Endometrium (tissue), 2 donors: ENCODE measurements at regions not wholly inside any gene's neighbourhood (a gene's known extent, or its start where the extent isn't known, plus 50 kb on each side); places are given as distances from the start of the nearest gene placed in this dataset.
"Not testable (repeated sequence)": the region's sequence is repeated elsewhere in the genome, so short reads cannot be mapped to it uniquely, and the experiment has no call there.

Experiments
- FAIRE-seq: peaks from 2 replicates; lab custom pipeline; 2012; peaks lifted over from hg19 to GRCh38; lab: Jason Lieb, UNC
- donor health status: control.
- donor health status: control.

DNA sequence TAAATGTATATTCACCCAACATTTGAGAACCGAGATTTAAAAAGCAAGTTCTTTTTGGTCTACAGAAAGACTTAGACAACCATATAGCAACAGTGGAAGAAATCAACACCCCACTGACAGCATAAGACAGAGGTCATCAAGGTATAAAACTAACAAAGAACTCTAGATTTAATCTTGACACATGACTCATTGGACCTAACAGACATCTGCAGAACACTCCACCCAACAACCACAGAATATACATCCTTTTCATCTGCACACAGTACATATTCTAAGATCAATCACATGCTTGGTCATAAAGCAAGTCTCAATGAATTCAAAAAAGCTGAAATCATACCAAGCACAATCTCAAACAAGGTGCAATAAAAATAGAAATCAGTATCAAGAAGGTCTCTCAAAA is 65.8 kb downstream of the SPIN4 start:
- FAIRE-seq: no peak

DNA sequence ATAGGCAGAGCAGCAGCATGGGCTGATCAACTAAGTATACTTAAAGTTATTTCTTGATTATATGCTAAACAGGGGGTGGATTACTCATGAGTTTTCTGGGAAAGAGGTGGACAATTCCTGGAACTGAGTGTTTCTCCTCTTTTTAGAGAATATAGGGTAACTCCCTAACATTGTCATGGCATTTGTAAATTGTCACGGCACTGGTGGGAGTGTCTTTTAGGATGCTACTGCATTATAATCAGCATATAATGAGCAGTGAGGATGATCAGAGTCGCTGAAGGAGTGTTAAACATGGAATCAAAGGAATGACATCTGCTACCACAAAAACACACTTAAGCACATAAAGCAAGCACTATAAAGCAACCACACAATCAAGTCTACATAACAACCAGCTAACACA is 66.5 kb downstream of the SPIN4 start:
- FAIRE-seq: no peak

DNA sequence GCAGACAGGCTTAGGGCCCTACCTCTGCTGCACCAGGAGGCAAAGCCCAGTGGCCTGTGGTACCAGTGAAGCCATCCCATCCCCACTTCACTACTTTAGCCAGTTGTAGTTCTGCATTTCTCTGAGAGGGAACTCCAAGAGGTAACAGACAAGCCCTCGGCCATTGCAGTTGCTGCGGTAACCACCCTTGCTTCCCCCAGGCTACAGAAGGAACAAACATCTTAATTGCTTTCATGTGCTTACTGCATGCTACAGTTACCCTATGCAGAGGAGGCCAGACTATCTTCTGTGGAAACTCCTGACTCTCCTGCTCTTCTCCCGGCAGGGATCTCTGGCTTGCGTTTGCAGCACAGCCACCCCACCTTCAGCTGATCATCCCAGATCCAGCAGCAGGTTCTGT is 67.8 kb downstream of the SPIN4 start:
- no peak for FAIRE-seq

DNA sequence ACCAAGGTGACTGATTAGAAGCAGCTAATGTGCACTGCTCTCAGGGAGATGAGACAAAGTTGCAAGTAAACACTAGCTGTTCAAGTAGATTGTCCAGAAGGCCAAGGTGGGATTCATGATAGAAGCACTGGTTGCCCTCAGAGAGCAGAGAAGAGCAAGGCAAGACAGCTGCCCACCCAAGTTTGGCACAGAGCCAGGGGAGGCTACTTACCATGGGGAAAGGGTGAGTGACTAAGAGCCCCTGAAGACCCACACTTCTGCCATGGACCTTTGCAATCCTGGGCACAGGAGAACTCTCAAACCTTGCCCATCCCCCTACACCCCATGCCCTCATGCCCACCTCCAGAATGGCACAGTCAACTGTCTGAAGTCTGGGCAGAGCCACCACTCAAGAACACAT is 68.3 kb downstream of the SPIN4 start:
- FAIRE-seq: no peak

DNA sequence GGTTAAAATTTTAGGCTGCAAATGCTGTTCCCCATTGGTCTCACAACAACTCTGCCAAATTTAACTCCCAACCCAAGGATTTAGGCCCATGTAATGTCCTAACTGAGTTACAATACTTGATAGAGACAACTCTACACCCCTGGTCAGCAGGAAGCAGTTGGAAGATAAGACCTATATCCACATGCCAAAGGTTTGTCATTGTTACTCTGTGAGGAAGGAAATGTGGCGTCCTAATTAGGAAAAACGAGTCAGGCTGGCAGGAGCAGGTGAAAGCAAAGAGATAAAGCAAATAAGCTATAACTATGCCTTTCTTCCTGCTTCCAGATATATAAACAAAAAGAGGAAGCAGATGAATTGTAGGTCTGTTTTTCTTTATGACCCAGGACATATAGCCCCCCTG is 69.1 kb downstream of the SPIN4 start:
- FAIRE-seq: no peak

DNA sequence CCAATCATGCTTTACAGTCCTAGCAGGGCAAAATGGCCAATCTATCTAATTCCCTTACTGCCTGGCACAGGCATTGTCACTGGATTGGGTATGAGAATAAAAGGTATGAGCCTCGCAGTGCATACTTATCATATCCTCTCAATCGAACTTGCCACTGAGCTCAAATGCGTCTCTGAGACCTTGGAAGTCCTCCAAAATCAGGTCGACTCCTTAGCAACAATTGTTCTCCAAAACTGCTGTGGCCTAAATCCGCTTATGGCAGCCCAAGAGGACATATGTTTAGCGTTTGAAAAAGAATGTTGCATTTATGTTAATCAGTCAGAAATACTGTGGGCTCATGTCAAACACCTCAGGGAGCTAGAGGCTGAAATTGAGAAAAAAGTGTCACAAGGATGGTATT is 69.7 kb downstream of the SPIN4 start:
- FAIRE-seq: no peak

DNA sequence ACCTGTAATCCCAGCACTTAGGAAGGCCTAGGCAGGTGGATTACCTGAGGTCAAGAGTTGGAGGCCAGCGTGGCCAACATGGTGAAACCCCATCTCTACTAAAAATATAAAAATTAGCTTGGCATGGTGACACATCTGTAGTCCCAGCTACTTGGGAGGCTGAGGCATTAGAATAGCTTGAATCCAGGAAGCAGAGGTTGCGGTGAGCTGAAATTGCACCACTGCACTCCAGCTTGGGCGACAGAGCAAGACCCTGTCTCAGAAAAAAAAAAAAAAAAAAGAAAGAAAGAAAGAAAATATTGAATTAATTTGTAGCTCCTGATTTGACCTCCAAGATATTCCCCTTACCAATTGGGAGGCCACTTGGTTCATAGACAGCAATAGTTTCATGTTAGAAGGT is 73.7 kb downstream of the SPIN4 start:
- not testable (repeated sequence) for FAIRE-seq

DNA sequence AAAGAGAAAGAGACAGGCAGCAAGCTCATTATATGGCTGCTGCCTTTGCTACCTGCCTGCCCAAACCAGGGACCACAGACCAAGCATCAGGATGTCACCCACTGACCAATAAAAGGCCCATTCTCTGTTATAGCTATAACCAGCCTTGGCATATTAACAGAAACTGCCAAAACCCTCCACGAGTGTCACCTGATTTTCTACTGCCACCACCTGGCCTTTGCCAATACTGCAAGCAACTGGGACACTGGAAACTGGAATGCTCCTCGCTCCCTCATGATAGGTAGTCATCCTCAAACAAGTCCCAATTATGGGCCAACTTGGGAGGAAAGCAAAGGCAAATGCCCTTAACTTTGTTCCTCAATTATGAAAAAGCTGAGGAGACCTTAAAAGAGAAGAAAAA is 76.0 kb downstream of the SPIN4 start:
- no peak for FAIRE-seq

DNA sequence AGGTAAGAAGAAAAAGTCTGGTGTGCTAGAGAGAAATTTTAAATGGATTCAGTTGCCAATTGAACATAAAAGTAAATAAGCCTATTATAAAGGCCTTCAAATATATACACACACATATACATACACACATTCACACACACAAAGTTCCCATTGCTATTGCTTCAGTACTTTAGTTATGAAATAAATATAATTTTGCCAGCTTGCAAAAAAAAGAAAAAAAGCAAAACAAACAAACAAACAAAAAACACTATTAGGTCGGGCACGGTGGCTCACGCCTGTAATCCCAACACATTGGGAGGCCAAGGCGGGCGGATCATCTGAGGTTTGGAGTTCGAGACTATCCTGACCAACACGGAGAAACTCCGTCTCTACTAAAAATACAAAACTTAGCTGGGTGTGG is 80.3 kb downstream of the SPIN4 start:
- no peak for FAIRE-seq

DNA sequence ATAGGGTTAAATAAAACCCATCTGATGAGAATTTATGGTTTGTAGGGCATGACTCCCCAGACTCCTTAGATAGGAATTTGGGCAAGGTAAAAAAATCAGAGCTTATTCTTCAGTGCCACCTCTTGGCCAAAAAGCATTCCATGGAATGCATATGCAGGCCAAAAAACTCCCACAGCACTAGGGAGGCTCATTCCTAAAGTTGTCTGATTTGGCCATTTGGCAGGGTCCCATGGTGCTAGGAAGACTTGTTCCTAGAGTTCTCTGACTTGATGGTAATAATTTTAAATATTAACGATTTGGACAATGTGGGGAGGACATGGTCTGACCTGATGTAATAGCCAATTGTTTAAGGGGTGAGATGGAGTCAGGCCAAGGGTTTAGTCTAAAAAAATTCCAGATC is 93.0 kb downstream of the SPIN4 start:
- no peak for FAIRE-seq

DNA sequence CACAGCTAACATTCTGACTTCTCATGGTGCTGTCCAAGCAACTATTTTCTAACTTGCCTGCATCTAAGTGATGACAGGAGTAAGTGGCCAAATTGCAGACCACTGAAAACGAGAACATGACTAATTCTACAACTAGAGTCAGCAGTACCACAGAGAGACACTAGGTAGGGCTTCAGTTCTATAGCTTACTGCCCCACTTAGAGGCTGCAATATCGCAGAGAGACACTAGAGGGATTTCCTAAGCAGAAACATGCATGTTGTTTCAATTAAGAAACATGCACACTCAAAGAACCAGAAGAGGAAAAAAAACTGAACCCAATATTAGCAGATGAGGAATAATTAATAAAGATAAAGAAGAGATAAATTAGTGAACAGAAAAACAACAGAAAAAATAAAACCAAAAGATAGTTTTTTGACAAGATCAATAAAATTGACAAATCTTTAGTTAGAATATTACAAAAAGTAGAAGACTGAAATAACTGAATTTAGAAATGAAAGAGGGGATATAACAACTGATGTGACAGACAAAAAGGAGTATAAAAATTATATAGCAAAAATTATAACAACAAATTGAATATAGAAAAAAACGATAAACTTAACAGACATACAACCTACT is 100.8 kb downstream of the SPIN4 start:
- FAIRE-seq: peak; percentile 89

DNA sequence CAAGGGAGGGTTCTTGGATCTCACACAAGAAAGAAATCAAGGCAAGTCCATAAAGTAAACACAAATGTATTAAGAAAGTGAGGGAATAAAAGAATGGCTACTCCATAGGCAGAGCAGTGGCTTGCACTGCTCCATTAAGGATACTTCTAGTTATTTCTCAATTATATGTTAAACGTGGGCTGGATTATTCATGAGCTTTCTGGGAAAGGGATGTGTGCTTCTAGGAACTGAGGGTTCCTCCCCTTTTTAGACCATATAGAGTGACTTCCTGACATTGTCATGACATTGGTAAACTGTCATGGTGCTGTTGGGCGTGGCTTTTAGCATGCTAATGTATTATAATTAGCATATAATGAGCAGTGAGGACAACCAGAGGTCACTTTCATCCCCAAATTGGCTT is 108.4 kb downstream of the SPIN4 start:
- FAIRE-seq: not testable (repeated sequence)

DNA sequence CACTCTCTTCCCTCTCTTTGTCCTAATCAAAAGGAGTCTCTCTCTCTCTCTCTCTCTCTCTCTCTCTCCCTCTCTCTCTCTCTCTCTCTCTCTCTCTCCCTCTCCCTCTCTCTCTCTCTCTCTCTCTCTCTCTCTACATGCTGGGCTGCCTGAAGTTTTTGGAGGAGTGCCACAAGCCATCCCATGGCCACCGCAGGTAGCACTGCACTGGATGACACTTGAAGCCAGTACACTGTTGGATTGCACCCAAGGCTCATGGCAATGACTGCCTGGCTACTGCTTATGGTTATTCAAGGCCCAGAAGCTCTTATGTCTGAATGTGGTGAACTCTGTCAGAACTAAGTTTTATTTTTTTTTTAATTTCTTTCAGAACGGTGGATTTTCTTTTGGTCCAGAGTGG is 115.2 kb downstream of the SPIN4 start:
- not testable (repeated sequence) for FAIRE-seq

DNA sequence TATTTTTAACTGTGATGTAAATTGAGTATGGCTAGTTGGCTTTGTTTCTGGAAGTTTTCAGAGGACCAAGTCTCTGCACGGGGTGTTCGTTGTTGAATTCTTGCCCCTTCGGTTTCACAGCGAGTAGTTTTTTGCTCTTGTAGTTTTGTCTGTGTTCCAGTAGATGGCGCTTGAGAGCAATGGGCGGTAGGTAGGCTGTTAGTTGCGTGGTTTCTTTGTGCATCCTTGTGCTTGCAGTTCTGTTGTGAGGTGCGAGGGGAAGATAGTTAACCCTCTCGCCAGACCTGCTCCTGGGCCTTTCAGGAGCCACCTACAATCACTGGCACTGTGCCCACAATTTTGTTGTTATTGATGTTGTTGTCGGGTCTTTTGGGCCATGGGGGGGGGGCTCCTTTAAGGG is 118.1 kb downstream of the SPIN4 start:
- FAIRE-seq: not testable (repeated sequence)

DNA sequence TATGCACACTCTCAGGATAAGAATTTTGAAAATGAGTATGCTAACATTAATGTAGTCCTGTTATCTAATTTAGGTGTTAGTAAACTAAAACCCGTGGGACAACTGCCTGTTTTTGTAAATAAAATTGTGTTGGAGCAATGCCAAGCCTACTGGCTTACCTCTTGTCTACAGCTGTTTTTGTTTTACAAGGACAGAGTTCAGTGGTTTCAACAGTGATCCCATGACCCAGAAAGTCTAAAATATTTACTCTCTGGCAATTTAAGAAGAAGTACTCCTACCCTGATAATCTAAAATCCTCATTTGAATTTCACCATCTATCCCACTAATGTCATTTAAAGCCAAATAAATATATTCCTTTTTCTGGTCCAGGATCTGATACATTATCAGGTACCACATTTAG is 132.9 kb downstream of the SPIN4 start:
- not testable (repeated sequence) for FAIRE-seq

DNA sequence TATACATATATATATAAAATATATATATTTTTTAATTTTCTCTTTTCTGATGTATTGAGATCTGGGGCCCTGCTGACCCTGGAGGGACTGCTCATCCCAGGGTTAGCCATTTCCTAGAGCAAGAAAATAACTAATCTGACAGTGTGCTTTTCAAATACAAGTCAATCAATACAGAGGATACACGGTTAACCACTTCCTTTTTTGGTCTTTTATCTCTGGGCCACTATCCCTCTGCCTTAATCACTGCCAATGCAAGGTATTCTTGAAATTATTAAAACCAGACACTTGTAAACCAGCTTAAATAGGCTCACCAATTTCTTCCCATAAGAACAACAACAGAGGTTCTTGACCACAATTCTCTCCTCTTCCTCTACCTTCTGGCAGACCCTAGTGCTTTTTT is 133.6 kb downstream of the SPIN4 start:
- FAIRE-seq: not testable (repeated sequence)

DNA sequence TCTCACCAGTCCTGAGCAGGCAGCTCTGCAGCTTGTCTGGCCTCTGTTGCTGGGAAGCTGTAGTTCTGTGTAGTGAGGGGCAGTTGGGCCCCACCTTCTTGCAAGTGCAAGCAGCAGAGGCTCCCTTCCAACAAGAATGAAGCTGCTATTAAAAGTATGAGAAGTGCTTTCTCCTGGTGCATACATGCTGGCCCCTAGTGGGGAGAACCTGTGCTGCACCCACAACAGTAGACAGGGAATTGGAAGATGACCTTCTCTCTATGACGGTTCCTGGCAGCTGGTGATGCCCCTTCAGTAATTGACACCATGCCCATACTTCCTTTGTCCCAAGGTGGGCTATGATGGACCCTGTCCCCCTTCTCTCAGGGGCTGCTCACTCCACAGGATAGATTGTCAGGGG is 141.5 kb downstream of the SPIN4 start:
- not testable (repeated sequence) for FAIRE-seq

DNA sequence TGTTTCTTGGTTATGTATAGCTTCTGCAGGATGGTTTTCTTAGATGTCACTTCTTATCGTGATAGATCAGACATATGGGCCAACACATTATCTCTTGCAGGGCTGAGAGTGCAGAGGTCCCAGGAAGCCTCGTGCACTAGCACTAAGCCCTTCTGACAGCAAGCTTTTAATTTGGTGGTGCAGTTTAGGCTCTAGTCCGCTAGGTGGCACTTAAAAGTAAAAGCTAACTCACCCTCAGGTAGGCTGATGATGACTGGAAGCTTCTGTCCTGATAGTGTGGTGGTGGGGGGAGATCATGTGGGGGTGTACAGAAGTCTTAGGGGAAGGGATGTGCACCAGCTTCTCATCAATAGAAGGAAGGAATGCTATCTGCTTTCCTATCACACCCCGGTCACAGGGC is 142.0 kb downstream of the SPIN4 start:
- not testable (repeated sequence) for FAIRE-seq

DNA sequence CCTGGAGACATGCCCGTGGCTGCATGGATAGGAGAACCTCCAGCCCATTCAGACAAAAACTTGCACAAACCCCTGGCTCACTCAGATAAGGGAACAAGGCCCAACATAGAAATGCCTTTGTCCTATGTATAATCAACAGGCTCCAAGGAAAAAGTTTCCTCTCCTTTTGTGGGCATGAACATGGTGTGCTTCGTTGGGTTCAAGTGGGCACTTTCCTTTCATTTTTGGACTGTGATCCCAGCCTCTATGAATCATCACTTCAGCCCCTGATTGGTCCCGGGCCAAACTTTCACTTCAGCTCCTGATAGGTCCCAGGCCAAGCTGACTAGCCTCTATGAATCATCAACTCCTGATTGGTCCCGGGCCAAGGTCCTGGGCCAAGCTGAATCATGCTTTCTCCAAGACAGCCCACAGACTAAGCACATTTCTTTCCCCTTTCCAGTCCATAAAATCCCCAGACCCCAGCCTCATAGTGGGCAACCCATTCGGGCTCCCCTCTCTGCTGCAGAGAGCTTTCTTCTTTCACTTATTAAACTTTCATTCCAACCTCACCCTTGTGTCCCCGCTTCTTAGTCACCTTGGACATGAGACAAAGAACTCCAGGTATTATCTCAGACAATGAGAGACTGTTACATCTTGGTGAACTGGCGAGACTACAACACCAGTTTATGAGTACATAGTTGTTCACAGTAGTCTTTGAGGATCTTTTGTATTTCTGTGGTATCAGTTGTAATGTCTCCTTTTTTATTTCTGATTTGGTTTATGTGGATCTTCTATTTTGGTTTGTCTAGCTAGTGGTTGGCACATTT is 146.7 kb downstream of the SPIN4 start:
- FAIRE-seq: not testable (repeated sequence)

DNA sequence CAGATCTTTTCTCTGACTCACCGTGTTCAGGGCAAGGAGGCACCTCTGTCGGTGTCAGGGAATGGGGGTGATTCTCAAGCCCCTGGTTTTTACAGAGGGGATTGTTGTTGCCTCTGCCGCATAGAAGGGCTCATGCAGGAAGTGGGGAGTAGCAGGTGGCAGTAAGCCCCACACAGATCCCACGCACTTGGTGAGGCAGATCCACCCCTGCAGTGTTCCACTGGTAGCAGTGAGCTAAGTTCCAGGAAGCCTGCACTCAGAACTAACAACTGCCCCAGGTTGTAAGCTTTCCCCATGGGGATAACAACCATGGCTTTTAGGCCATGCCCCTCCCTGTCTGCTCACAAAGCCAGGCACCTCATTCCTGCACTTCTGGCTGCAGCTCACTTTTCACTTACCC is 149.1 kb downstream of the SPIN4 start:
- FAIRE-seq: not testable (repeated sequence)

DNA sequence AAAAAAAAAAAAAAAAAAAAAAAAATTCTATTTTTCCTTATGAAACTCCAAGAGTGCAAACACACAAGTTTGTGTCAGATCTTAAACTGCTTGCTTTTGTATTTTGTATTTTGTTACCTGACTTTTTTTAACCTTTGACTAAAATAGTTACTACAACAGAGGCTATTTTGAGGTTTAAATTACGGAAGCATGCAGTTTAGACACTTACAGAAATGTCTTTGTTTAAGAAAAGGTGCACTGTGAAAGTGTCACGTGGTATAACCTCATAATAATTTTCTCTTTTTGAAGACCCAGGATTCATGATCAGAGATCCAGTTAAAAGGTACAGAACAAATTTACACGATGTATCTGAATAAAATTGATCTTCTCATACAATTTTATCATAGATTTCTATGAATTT is 152.4 kb downstream of the SPIN4 start:
- FAIRE-seq: not testable (repeated sequence)

DNA sequence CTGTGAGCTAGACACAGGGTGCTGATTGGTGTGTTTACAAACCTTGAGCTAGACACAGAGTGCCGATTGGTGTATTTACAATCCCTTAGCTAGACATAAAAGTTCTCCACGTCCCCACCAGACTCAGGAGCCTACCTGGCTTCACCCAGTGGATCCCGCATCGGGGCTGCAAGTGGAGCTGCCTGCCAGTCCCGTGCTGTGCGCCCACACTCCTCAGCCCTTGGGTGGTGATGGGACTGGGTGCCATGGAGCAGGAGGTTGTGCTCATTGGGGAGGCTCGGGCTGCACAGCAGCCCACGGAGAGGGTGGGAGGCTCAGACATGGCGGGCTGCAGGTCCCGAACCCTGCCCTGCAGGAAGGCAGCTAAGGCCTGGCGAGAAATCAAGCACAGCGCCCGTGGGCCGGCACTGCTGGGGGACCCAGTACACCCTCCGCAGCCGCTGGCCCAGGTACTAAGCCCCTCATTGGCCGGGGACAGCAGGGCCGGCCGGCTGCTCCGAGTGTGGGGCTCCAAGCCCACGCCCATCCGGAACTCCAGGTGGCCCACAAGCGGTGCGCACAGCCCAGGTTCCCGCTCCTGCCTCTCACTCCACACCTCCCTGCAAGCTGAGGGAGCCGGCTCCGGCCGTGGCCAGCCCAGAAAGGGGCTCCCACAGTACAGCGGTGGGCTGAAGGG is 158.6 kb downstream of the SPIN4 start:
- FAIRE-seq: not testable (repeated sequence)

DNA sequence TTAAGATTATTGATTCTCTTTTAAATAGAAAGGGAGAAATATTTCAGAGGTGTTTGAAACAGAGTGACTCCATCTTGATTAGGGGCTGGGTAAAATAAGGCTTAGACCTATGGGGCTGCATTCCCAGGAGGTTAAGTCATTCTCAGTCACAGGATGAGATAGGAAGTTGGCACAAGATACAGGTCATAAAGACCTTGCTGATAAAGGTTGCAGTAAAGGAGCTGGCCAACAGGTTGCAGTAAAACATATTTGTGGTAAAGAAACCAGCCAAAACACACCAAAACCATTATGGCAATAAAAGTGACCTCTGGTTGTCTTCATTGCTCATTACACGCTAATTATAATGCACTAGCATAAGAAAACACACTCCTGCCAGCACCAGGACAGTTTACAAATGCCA is 165.0 kb downstream of the SPIN4 start:
- FAIRE-seq: no peak
